ENCODE measurements at regions not wholly inside any gene's neighbourhood (a gene's known extent, or its start where the extent isn't known, plus 50 kb on each side); places are given as distances from the start of the nearest gene placed in this dataset.

- no peaks in the 10 kb centered on the region for H3K36me3 ChIP-seq (ENCODE audit: control insufficient read depth, insufficient read depth, low read length)
- no peak for TF ChIP-seq POLR2AphosphoS5 (IDR thresholded peaks at IDR 0.05; ENCODE audit: low read depth, low read length)
- peak; percentile 13; the same call in 1 of the 2 replicates for TF ChIP-seq CTCF (IDR thresholded peaks at IDR 0.05)
- intact Hi-C loops (cut with micrococcal nuclease; ENCODE audit: unreplicated experiment): no loop called here
- ATAC-seq (no peak), DNase-seq (ENCODE audit: low read depth, low spot score) (no peak)
- no TSS peak for BruUV-seq (replicated peaks)
- no peaks in the 10 kb centered on the region for H3K9me3 ChIP-seq (ENCODE audit: control insufficient read depth, insufficient read depth, low read depth, low read length)
- H3K4me1 ChIP-seq (ENCODE audit: control insufficient read depth, insufficient read depth, low read length): no peaks in the 10 kb centered on the region
- H3K27ac ChIP-seq (ENCODE audit: low read length): no peak overlapping the region
- CTCF ChIA-PET: no interaction called here
- in situ Hi-C loops (cut with HindIII; ENCODE audit: low pct_unique_long_range_greater_than_20kb, low sequenced_read_pairs): no loop called here
- H3K27me3 ChIP-seq (ENCODE audit: control insufficient read depth, insufficient read depth, low read length): no peaks in the 10 kb centered on the region
- POLR2A ChIA-PET: no interaction called here
- H3K4me3 ChIP-seq (ENCODE audit: low read depth in 2 of 2, low read length in 2 of 2): no peak overlapping the region
These were observed 589.6 kb downstream of the PDCD6IP start for GRCh38 chr3:34387826-34388564.

DNA sequence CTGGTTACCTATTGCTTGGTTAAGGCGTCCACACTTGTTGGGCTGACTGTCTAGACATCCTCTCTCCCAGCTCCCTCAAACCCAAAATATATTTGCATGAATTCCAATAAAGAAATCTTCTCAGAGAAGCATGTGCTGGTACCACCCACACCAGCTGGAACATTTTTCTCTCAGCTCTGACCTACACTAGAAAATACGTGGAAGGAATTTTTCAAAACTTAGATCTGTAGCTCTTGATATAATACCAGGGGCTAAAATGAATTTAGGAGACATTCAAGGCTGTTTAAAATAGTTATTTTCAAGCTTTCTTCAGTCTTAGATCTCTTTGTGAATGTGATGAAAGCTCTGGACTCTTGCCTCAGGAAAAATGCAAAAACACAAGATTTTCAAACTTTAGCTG, 590.4 kb downstream of the PDCD6IP start:
- BruUV-seq (replicated peaks): no TSS peak
- intact Hi-C loops (cut with micrococcal nuclease; ENCODE audit: unreplicated experiment): no loop called here
- POLR2A ChIA-PET: no interaction called here

More for the DNA sequence above, 590.4 kb downstream of the PDCD6IP start:
- CTCF ChIA-PET: no interaction called here
- no peak for DNase-seq (ENCODE audit: low read depth, low spot score)
- Histone ChIP-seq H3K36me3 (ENCODE audit: control insufficient read depth, insufficient read depth, low read length) (no peaks in the 10 kb centered on the region), H3K27me3 (ENCODE audit: control insufficient read depth, insufficient read depth, low read length) (no peaks in the 10 kb centered on the region), H3K9me3 (ENCODE audit: control insufficient read depth, insufficient read depth, low read depth, low read length) (no peaks in the 10 kb centered on the region), H3K4me1 (ENCODE audit: control insufficient read depth, insufficient read depth, low read length) (no peaks in the 10 kb centered on the region), H3K4me3 (ENCODE audit: low read depth in 2 of 2, low read length in 2 of 2) (no peak overlapping the region), H3K27ac (ENCODE audit: low read length) (no peak overlapping the region)
- TF ChIP-seq CTCF (IDR thresholded peaks at IDR 0.05): no peak
- no peak for TF ChIP-seq TCF7L2 (IDR thresholded peaks at IDR 0.05; ENCODE audit: low read depth, low read length)
- TF ChIP-seq, protein P1, sequence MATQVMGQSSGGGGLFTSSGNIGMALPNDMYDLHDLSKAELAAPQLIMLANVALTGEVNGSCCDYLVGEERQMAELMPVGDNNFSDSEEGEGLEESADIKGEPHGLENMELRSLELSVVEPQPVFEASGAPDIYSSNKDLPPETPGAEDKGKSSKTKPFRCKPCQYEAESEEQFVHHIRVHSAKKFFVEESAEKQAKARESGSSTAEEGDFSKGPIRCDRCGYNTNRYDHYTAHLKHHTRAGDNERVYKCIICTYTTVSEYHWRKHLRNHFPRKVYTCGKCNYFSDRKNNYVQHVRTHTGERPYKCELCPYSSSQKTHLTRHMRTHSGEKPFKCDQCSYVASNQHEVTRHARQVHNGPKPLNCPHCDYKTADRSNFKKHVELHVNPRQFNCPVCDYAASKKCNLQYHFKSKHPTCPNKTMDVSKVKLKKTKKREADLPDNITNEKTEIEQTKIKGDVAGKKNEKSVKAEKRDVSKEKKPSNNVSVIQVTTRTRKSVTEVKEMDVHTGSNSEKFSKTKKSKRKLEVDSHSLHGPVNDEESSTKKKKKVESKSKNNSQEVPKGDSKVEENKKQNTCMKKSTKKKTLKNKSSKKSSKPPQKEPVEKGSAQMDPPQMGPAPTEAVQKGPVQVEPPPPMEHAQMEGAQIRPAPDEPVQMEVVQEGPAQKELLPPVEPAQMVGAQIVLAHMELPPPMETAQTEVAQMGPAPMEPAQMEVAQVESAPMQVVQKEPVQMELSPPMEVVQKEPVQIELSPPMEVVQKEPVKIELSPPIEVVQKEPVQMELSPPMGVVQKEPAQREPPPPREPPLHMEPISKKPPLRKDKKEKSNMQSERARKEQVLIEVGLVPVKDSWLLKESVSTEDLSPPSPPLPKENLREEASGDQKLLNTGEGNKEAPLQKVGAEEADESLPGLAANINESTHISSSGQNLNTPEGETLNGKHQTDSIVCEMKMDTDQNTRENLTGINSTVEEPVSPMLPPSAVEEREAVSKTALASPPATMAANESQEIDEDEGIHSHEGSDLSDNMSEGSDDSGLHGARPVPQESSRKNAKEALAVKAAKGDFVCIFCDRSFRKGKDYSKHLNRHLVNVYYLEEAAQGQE (IDR thresholded peaks at IDR 0.05; ENCODE audit: insufficient read depth in 1 of 2, low read depth in 2 of 2, low read length in 1 of 2): no peak
- TF ChIP-seq SIN3A (IDR thresholded peaks at IDR 0.05; ENCODE audit: borderline replicate concordance, insufficient read depth, low read depth, low read length): no peak
- TF ChIP-seq POLR2AphosphoS5 (IDR thresholded peaks at IDR 0.05; ENCODE audit: low read depth, low read length): no peak
- in situ Hi-C loops (cut with HindIII; ENCODE audit: low pct_unique_long_range_greater_than_20kb, low sequenced_read_pairs): no loop called here
- no peak for ATAC-seq
